ENCODE measurements at regions not wholly inside any gene's neighbourhood (a gene's known extent, or its start where the extent isn't known, plus 50 kb on each side); places are given as distances from the start of the nearest gene placed in this dataset.

- Histone ChIP-seq H3K9ac (ENCODE audit: low read depth in 1 of 2, low read length in 2 of 2) (no peak overlapping the region), H3K4me1 (ENCODE audit: control insufficient read depth in 4 of 4, insufficient read depth in 4 of 4, low read length in 3 of 4) (peaks cover 0 to 3% (median 0%) of the 10 kb centered on the region in 4 donors), H3K4me3 (ENCODE audit: low read depth in 1 of 3, low read length in 3 of 3) (no peak overlapping the region), H3K27me3 (ENCODE audit: control insufficient read depth in 4 of 4, insufficient read depth in 4 of 4, low read length in 3 of 4) (no peaks in the 10 kb centered on the region), H3K9me3 (ENCODE audit: control insufficient read depth in 4 of 4, low read length in 3 of 4) (peaks cover 0 to 5% (median 2%) of the 10 kb centered on the region in 4 donors), H3K36me3 (ENCODE audit: control insufficient read depth in 4 of 4, insufficient read depth in 3 of 4, low read depth in 1 of 4, low read length in 3 of 4) (no peaks in the 10 kb centered on the region), H3K27ac (ENCODE audit: low read depth in 1 of 2, low read length in 2 of 2) (no peak overlapping the region)
- TF ChIP-seq ZBTB33 (IDR thresholded peaks at IDR 0.05) (no peak), HNF4G (IDR thresholded peaks at IDR 0.05) (no peak), MAX (IDR thresholded peaks at IDR 0.05) (no peak), SP1 (IDR thresholded peaks at IDR 0.05) (no peak), EGR1 (IDR thresholded peaks at IDR 0.05; ENCODE audit: low read depth in 2 of 2) (no peak), RAD21 (IDR thresholded peaks at IDR 0.05) (no peak), FOXA2 (IDR thresholded peaks at IDR 0.05) (no peak), NR2F2 (IDR thresholded peaks at IDR 0.05) (no peak), JUND (IDR thresholded peaks at IDR 0.05) (no peak), ATF3 (IDR thresholded peaks at IDR 0.05) (no peak), YY1 (IDR thresholded peaks at IDR 0.05) (no peak), REST (IDR thresholded peaks at IDR 0.05) (no peak), FOXA1 (IDR thresholded peaks at IDR 0.05) (no peak), TAF1 (conservative IDR thresholded peaks at IDR 0.05) (no peak), CTCF (IDR thresholded peaks at IDR 0.05; ENCODE audit: low read depth, low read length, missing input control) (no peak), RXRA (IDR thresholded peaks at IDR 0.05) (no peak), GABPA (IDR thresholded peaks at IDR 0.05 in 1 of 2, conservative IDR thresholded peaks at IDR 0.05 in 1 of 2) (no peak), HNF4A (conservative IDR thresholded peaks at IDR 0.05) (no peak)
- DNase-seq (ENCODE audit: low spot score): no peak
- 78% methylated on average over 5 of the region's 5 CpGs for WGBS
Observed at GRCh38 chrX:13254076-13254785, 65.6 kb downstream of the ATXN3L start.

Measured in liver (tissue), 8 donors.